Endothelial cell of umbilical vein (primary cell): ENCODE measurements at regions not wholly inside any gene's neighbourhood (a gene's known extent, or its start where the extent isn't known, plus 50 kb on each side); places are given as distances from the start of the nearest gene placed in this dataset.

Experiments used
- CTCF ChIP-seq, 2 donors: IDR thresholded peaks; 1 replicate in 1 of 2; 2 replicates in 1 of 2; pipeline ENCODE4 v1.5.1; 2011; ENCODE audit warnings: low read length in 2 of 2, mild to moderate bottlenecking in 2 of 2, moderate library complexity in 2 of 2, control low read depth in 1 of 2, inconsistent platforms in 1 of 2, low read depth in 1 of 2; ENCODE audit not compliant: insufficient read depth in 1 of 2; ENCODE audit errors: extremely low read depth in 1 of 2
- EZH2 ChIP-seq: IDR thresholded peaks from 2 replicates; pipeline ENCODE4 v1.6.1; 2012; ENCODE audit warnings: borderline replicate concordance, low read depth, mild to moderate bottlenecking, moderate library complexity, low read length, inconsistent platforms; ENCODE audit not compliant: severe bottlenecking
- FOS ChIP-seq: IDR thresholded peaks from 2 replicates; pipeline ENCODE4 v1.6.1; 2011; ENCODE audit warnings: mild to moderate bottlenecking, low read length, moderate library complexity, borderline replicate concordance; ENCODE audit not compliant: insufficient read depth
- GATA2 ChIP-seq: IDR thresholded peaks from 2 replicates; pipeline ENCODE4 v1.7.0; 2011; ENCODE audit warnings: low read depth, mild to moderate bottlenecking, moderate library complexity, mixed read lengths, low read length; ENCODE audit not compliant: insufficient read length, insufficient read depth
- JUN ChIP-seq: IDR thresholded peaks from 2 replicates; pipeline ENCODE4 v1.6.1; 2011; ENCODE audit warnings: borderline replicate concordance, low read depth; ENCODE audit not compliant: insufficient read length, insufficient read depth
- MYC ChIP-seq: IDR thresholded peaks from one replicate; pipeline ENCODE4 v1.6.1; 2011; ENCODE audit warnings: mild to moderate bottlenecking, low read depth, low read length
- POLR2A ChIP-seq: IDR thresholded peaks from 2 replicates; pipeline ENCODE4 v1.6.1; 2012; ENCODE audit warnings: low read depth, mild to moderate bottlenecking, control low read depth, low read length
- POLR2AphosphoS5 ChIP-seq: IDR thresholded peaks from 2 replicates; pipeline ENCODE4 v1.6.1; 2012; ENCODE audit warnings: low read depth, mild to moderate bottlenecking, control low read depth, low read length, moderate library complexity; ENCODE audit not compliant: insufficient read depth
- TF ChIP-seq, protein P1 (sequence below): IDR thresholded peaks from 2 replicates; pipeline ENCODE4 v1.6.1; 2011; ENCODE audit not compliant: insufficient read depth, insufficient read length

- no peak for TF ChIP-seq CTCF (IDR thresholded peaks at IDR 0.05; ENCODE audit: extremely low read depth in 1 of 2, insufficient read depth in 1 of 2, low read depth in 1 of 2, low read length in 2 of 2)
- no peak for TF ChIP-seq EZH2
- no peak for TF ChIP-seq POLR2AphosphoS5
- TF ChIP-seq, protein P1, sequence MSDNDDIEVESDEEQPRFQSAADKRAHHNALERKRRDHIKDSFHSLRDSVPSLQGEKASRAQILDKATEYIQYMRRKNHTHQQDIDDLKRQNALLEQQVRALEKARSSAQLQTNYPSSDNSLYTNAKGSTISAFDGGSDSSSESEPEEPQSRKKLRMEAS, result no peak
- no peak for TF ChIP-seq POLR2A
- no peak for TF ChIP-seq FOS
- TF ChIP-seq JUN, result no peak
- no peak for TF ChIP-seq MYC
- TF ChIP-seq GATA2, result no peak
Observed at GRCh38 chr3:159739969-159740368, 248.7 kb upstream of the IL12A start.
